Suppressor macrophage treated with lipopolysaccharide for 4 hours (primary cell): ENCODE measurements at regions not wholly inside any gene's neighbourhood (a gene's known extent, or its start where the extent isn't known, plus 50 kb on each side); places are given as distances from the start of the nearest gene placed in this dataset.

Experiments used
- DNase-seq: peaks from one replicate; pipeline ENCODE4 v3.0.0-alpha.2; 2020

DNA sequence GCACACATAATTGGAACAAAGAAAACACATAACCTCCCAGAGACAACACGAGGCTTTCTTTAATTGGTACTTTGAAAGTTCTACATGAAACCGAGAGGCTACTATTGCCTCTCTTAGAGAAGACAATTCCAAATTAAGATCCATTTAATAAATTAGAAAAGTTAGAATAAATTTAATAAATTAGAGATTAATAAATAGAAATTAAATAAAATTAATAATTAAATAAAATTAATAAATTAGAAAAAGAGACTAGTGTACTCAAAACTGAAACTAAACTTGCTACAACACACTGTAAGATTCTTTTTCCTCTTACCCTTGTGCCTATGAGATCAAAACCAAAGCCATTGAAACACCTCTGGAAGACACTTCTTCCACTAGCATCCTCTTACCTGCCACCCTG lies 199.0 kb downstream of the URB2 start:
- no peak for DNase-seq

DNA sequence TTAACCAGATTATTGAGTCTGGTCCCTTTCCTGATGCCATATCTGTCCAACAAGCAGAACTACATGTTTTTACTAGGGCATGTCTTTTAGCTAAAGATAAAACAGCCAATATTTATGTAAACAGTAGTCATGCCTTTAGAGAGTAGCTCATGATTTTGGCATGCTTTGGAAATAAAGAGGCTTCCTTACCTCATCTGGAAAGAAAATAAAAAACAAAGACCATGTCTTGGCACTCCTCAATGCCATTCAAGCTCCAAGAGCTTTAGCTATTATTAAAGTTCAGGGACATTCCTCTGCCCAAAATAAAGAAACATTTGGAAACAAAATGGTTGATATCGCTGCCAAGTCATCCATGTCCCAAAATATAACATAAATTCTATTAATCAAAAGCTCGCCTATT lies 202.4 kb downstream of the URB2 start:
- no peak for DNase-seq

DNA sequence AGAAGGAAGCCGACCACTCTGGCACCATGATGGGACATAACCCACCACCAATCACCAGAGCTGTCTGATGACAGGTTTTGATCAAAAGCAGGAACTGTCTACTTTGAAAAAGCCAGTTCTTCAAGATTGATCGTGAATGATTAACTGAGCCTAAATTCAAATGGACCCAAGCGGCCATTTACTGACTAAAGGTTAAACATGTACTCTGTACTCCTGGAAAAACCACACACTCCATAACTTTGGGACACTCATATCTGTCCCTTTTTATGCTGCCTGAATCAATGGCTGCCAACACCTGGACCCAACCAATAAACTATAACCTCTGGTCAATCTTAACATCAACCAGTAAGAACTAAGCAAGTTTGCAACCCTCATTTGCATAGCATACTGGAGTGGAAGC lies 206.6 kb downstream of the URB2 start:
- DNase-seq: no peak

DNA sequence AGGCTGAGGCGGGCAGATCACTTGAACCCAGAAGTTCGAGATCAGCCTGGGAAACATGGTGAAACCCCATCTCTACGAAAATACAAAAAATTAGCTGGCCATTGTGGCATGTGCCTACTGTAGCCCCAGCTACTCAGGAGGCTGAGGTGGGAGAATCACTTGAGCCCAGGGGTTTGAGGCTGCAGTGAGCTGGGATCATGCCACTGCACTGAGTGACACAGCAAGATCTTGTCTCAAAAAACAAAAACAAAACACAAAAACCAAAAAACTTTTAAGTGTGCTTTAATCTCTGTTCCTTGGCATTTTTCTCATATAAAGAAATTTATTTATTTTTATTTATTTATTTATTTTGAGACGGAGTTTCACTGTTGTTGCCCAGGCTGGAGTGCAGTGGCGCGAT lies 208.2 kb downstream of the URB2 start:
- no peak for DNase-seq

DNA sequence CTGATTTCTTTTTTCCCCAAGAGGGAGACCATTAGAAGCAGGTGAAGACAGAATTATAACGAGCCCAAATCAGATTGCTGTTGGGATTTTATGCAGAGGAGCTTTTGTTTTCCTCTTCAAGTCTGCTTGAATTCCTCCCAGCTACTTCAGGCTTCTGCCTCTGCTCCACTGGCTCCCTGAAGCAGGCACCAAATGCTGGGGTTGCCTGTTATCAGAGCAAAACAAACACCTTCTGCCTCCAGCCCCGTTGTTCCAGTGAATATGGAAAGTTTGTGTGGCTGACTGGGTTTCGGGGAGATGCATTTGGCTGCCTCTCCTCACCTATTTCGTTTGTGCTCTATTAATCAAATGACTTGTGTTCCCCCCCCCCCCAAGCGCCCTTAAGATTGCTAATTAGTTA lies 209.2 kb downstream of the URB2 start:
- no peak for DNase-seq

DNA sequence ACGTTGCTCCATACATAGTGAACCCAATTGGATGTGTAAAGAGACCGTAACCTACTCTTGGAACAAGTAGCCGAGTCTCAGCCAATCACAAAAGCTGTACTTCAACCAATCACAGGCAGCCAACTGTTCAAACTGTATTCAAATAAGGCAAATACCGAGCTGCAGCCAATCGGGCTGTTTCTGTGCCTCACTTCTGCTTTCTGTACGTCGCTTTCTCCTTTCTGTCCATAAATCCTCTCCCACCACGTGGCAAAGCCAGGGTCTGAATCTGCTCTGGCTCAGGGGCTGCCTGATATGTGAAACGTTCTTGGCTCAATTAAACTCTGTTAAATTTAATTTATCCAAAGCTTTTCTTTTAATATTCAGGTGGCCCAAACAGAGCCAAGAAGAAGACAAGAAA lies 210.3 kb downstream of the URB2 start:
- no peak for DNase-seq

DNA sequence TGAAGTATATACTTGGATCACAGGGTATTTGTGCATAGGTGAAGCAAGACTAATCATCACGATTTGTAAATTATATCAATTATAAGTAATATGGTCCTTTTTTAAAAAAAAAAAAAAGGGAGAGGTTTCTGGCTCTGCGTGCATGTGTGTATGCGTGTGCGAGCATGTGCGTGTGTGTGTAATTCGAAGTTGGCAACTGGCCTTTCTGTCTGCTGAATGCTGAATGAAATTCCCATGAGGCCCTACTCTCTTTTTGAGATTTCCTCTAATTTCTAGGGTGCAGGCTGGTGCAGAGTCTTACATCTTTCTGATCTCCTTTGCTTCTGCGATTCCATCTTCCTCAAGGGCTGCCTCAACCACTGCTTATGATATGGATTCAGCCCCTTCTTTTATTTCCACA lies 212.2 kb downstream of the URB2 start:
- no peak for DNase-seq

DNA sequence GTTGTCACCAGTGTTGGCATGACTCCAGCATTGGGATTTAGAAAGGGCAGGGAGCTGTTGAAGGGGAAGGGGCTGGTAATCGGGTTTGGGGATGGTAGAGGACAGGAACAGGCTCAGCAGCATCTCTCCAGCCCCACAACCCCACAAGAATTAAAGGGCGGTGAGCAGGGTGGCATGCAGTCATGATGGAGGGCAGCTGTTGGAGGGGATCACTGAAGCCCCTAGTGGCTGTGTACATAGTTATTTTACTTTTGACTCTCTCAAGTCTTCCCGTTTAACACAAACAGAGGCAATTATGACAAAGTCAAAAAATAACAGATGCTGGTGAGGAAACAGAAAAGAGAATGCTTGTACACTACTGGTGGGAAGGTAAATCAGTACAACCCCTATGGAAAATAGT lies 213.8 kb downstream of the URB2 start:
- DNase-seq: no peak

DNA sequence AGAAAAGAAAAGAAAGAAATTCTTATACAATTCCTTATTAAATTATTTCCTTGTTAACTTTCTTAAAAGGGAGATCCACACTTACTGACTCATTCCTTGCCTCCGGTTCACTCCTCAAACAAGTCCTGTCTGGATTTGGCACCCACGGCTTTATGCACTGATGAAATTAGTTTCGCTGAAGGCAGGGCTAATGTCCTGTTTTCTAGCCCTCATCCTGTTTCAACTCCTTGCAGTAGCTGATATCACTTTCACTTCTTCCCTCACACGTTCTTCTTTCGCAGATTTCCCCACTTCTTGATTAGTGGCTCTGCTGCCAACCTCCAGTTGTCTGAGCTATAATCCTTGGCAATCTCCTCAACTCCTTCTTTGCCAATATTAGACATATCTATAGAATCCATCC lies 215.2 kb downstream of the URB2 start:
- peak; percentile 82 for DNase-seq

DNA sequence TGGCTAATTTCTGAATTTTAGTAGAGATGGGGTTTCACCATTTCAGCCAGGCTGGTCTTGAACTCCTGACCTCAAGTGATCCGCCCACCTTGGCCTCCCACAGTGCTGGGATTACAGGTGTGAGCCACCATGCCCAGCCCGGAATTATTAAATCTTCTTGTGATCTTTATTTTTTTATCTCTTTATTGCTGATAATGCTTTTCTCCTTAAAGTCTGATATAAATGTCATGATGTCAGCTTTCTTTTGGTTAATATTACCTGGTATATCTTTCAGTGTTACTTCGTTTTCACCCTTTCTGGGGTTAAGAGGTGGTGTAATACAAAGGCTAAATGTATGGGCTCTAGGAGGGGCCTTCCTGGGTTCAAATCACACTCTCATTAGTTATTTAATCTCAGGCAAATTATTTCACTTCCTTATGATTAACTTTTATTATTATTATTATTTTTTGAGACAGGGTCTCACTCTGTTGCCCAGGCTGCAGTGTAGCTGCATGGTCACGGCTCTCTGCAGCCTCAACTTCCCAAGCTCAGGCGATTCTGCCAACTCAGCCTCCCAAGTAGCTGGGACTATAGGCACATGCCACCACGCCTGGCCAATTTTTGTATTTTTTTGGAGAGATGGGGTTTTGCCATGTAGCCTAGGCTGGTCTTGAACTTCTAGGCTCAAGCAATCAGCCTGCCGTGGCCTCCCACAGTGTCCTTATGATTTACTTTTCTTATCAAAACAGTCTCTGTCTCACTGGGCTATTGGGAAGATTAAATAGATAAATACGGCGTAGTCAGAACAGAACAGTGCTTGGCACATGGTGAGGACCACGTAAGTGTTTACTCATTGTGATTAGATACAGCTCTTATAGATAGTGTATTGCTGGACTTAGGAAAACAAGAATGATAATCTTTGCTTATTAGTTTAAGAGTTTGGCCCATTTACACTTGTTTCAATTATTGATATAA lies 216.5 kb downstream of the URB2 start:
- no peak for DNase-seq

DNA sequence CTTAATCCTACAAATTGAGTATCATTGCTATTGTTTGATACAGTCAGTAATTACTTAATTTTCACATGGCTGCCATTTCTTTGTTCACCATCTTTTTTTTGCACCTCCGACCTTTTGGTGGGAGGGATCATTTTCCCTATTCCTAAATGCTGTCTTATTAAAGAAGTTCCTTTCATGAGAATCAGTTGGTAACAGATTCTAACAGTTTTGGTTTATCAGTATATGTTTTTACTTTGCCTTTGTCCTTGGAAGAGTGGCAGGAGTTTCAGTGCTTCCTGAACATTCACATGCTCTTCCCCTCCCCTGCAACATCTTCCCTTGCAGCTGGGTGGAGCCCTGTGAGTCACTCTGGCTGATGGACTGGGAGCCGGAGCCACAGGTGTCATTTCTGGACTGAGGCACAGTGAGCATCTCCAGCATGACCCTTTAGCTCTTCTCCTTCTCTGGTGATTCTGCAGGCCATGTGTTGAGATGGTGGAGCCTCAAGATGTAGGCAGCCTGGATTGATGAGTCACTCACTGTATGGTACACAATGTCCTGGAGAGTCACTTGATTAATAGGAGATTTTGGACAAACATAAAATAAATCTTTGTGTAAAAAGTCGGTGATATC lies 217.7 kb downstream of the URB2 start:
- DNase-seq: peak; percentile 10

DNA sequence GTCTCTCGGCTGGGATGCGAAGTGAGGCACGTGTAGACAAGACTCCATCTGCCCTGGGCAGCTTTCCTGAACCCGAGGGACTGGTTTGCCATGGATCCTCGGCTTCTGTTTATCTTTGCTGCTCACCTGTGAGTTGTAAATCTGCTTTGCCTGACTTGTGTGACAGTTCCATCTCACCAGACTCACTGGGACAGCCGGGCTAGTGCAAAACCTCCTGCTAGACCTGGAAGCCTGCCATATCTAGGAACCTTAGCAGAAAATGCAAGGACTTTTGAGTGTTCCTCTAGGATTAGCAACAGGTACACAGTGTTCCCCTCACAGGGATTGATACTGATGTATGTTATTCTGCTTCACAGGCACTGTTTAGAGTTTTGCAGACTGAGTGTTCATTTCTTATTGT lies 218.6 kb downstream of the URB2 start:
- no peak for DNase-seq

DNA sequence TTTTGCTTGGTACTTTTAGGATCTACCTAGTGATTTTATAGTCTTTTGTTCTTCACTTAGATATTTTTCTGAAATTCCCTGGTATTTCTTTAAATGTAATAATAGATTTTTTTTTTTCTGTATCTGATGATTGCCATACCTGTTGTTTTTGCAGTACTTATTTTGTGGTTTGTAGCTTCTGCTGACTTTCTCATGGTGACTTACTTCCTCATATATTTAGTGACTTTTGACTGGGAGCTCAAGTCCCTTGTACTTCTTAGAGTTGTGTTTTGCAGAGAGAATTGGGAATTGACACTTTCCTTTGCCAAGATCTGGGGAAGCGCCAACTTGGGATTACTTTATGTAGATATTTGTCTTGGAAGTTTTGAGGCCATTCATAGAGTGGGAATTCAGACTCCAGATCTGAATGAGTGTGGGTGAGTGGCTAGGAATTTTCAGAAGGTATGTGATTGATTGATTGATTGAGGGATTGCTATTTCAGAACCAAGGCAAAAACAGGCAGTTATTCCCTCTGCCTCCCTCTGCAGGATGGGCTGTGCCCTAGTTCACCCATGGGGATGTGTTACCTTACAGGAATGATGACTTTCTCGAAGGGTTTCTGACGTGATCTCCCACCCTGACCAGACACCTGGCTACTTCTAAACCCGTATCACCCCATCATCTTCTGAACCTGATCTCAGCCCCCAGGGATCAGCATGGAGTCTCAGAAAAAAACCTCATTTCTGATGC lies 219.5 kb downstream of the URB2 start:
- DNase-seq: no peak

DNA sequence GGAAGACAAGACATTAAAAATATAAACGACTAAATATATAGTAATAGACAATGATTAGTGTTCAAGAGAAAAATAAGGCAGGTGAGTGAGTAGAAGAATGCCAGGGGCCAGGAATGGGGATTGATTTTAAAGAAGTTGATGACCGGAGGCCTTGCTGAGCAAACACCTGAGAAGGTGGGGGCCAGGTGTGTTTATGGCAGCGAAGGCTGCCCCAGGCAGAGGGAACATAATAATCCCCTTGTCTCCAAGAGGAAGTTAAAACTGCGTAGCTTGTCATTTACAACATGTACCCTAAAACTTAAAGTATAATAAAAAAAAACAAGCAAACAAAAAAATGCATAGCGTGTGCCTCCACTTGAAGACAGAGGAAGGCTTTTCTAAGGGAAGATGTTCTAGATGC lies 220.3 kb downstream of the URB2 start:
- no peak for DNase-seq

DNA sequence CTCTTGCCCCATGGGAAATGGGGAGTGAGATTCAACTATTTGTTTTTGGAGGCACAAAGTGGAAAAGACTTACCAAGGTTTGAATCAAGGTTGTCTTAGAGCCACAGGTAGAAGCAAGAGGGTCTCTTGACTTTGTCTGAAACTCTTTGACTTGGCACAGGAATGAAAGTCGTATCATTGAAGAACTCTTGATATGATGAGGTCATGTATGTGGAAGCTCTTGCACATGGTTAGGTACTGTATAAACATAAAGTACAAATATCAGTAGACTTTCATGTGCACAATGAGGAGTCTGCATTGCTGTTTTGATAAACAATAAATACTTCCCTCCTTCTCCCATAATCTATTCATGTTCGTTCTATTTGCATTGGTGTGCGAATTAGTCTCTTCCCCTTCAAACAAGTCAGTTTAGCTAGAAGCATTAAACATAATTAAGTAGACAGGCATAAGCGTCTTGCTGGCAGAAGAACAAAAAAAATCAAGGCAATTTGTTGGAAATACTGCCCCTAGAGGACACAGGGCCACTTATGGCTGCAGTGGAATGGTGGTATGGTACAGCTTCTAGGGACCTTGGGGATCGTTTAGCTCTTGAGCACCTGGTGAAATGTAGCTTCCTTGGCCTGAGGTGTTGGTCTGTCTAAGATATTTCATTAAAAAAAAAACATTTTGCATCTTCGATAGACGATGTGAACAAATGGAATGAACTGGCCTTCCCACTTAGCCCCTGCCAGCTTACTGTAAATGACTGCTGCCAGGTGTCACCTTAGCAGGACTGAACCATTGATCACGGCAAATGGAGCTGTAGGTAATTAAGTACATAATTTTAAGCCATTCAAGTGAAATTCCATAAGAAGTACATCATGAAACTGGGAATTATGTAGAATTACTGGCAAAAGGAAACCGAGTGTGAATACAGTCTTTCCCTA lies 218.0 kb upstream of the GALNT2 start:
- peak; percentile 34 for DNase-seq

DNA sequence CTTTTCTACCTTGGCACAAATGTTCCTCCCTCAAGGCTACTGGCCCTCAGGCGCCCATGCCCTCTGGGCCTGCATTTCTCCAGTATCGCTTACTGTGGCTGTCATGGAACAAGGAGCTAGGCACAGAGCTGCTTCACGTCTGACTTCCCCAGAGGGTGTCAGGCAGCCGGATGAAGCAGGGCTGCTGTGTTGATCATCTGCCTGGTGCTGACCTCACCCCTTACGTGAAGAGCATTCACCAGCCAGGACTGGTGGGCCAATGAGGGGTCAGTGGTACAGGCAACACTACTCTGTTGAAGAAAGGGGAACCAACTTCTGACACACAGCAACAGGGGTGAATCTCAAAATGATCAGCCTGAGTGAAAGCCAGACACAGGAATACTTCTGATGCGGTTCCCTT lies 215.5 kb upstream of the GALNT2 start:
- DNase-seq: no peak

DNA sequence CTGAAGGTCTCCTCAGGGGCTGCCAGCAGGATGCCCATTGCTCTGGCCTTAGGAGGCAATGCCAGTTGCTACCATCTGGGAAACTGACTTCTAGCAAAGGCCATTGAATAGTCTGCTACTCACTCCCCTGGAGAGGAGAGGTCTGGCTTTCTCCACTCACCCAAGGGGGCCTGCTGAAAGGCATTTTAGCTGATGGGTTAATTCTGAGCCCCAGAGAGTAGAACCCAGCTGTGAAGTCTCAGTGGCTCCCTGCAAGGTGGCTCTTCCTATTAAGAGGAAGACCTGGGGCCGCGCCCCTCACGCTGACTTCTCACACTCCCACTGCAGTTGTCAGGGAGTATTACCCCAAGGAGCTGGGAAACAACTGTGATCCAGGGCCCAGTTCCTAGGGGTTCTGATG lies 213.3 kb upstream of the GALNT2 start:
- no peak for DNase-seq

DNA sequence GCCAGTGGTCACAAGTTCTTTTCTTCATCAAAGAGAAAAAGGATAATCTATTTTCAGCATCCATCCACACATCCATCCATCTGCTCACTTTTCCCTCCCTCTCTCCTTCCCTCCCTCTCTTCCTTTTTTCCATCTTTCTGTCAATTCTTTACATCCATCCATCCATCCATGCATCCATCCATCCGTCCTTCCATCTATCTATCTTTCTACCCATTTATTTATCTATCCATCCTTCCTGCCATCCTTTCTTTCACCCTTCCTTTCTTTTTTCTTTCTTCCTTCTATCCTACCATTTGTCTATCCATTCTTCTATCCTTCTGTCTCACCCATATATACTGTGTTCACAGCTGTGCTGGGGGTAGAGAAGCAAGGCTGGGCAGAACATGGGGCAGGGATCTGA lies 212.4 kb upstream of the GALNT2 start:
- DNase-seq: no peak

DNA sequence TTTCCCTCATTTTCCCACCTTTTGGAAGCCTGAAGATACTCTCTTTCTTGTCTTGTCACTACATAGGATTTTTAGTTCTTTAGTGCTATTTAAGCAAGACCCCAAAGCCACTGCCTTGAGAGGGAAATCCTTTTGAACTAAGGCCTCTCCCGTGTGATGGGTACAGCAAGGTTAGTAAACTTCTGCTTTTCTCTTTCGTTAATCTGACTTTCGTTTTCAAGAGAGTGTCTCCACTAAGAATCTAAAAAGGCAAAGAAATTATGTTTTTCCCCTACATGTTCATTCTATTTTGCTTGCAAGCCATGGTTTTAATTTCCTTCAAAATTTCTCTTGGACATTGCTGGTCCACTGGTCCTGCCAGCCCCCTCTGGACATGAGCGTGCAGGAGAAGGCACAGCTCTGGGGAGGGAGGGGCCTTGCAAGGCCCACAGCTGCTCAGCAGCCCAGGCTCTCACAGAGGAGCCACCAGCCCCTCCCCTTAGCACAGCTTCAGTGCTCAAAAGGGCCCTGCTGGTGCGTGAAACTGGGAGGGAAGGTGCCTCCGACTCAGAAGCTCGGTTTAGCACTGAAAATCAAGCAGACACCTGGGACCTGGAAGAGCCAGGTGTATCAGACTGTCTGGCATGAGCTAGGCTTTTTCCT lies 210.9 kb upstream of the GALNT2 start:
- peak; percentile 53 for DNase-seq

DNA sequence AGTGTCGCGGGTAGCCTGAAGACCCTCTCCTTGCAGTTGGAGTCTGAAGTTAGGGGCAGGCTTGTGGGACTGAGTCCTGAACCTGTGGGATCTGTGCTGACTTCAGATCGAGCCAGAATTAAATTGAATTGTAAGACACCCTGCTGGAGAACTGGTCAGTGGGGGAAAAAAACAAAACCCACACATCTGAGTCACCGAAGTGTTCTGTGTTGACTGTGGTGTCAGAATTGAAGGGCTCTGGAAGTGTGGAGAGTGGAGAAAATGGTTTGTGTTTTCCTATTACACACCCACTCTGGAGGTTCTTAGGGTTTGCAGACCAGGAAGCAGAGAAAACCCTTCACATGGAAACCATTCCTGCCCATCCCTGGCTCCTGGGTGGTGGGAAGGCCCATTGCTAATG lies 209.5 kb upstream of the GALNT2 start:
- no peak for DNase-seq

DNA sequence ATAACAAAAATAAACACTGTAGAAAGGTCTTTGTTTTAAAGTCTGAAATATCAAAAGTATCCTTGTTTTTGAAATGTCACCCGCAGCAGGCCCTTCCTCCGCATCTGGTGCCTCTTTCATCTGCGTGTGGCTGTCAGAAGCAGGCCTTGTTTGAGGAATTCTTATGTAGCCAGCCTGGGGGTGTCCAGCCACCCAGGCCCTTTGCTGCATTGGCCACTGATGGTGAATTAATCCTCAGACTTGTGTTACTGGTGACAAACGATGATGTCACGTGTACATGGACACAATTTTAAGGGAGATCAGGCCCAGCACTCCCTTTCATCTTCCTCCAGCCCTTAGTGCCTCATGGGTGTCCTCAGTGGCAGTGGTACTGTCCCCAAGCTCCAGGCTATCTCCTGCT lies 208.0 kb upstream of the GALNT2 start:
- no peak for DNase-seq

DNA sequence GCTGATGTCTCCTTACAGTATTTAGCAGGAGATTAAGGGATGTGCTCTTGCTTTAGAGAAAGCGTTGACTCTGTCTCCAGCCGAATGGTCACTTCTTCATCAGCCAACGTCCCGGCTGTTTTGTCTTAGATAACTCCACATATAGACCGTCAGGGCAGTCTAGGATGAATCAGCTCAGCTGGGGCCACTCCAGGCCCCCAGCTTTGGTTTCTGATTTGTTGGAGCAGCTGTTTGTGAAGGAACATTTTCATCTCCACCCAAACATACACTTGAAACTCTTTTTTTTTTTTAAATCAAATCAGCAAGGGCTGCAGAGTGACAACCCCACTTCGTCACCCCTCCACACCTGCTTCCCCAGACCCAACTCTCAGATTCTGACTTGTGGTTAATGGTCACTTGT lies 206.1 kb upstream of the GALNT2 start:
- no peak for DNase-seq
